ENCODE measurements at regions not wholly inside any gene's neighbourhood (a gene's known extent, or its start where the extent isn't known, plus 50 kb on each side); places are given as distances from the start of the nearest gene placed in this dataset.

GRCh38 chr1:209328196-209328595, 255.3 kb upstream of the CAMK1G start:
- DNase-seq (ENCODE audit: extremely low spot score in 2 of 2) = no peak
- intact Hi-C loops (cut with DNase I) = no loop called here
- Histone ChIP-seq H3K4me3 (no peak overlapping the region), H3K9me3 (no peaks in the 10 kb centered on the region), H3K27me3 (no peaks in the 10 kb centered on the region), H3K36me3 (no peaks in the 10 kb centered on the region), H3K27ac (no peak overlapping the region), H3K4me1 (no peaks in the 10 kb centered on the region)
- TF ChIP-seq CTCF (IDR thresholded peaks at IDR 0.05) (no peak), POLR2A (IDR thresholded peaks at IDR 0.05) (no peak), POLR2AphosphoS5 (IDR thresholded peaks at IDR 0.05; ENCODE audit: insufficient read depth in 1 of 2, low read depth in 1 of 2) (no peak)

- no peak for TF ChIP-seq POLR2AphosphoS5 (IDR thresholded peaks at IDR 0.05; ENCODE audit: insufficient read depth in 1 of 2, low read depth in 1 of 2)
- peak in 1 of 3 experiments; percentile 12 for TF ChIP-seq CTCF (IDR thresholded peaks at IDR 0.05)
- intact Hi-C loops (cut with DNase I) = no loop called here
- no peak overlapping the region for H3K4me3 ChIP-seq
- no peak for DNase-seq (ENCODE audit: extremely low spot score in 2 of 2)
- H3K27ac ChIP-seq = no peak overlapping the region
- H3K4me1 ChIP-seq = no peaks in the 10 kb centered on the region
- H3K9me3 ChIP-seq = no peaks in the 10 kb centered on the region
- no peaks in the 10 kb centered on the region for H3K36me3 ChIP-seq
- no peaks in the 10 kb centered on the region for H3K27me3 ChIP-seq
Observed at GRCh38 chr1:209335178-209335577, 248.3 kb upstream of the CAMK1G start.

GRCh38 chr1:209341146-209341545, 242.4 kb upstream of the CAMK1G start:
- H3K9me3 ChIP-seq = no peaks in the 10 kb centered on the region
- TF ChIP-seq POLR2A (IDR thresholded peaks at IDR 0.05) = no peak
- TF ChIP-seq CTCF (IDR thresholded peaks at IDR 0.05) = no peak
- TF ChIP-seq POLR2AphosphoS5 (IDR thresholded peaks at IDR 0.05; ENCODE audit: insufficient read depth in 1 of 2, low read depth in 1 of 2) = no peak
- peaks cover 7% of the 10 kb centered on the region for H3K4me1 ChIP-seq
- intact Hi-C loops (cut with DNase I) = no loop called here
- H3K36me3 ChIP-seq = no peaks in the 10 kb centered on the region
- no peak for DNase-seq (ENCODE audit: extremely low spot score in 2 of 2)
- no peak overlapping the region for H3K27ac ChIP-seq
- no peaks in the 10 kb centered on the region for H3K27me3 ChIP-seq
- no peak overlapping the region for H3K4me3 ChIP-seq

GRCh38 chr1:209341673-209342420, 241.7 kb upstream of the CAMK1G start:
- H3K4me1 ChIP-seq = peaks cover 7% of the 10 kb centered on the region
- no peaks in the 10 kb centered on the region for H3K36me3 ChIP-seq
- no peak for DNase-seq (ENCODE audit: extremely low spot score in 2 of 2)
- intact Hi-C loops (cut with DNase I) = no loop called here
- no peaks in the 10 kb centered on the region for H3K27me3 ChIP-seq
- no peak overlapping the region for H3K4me3 ChIP-seq
- H3K27ac ChIP-seq = no peak overlapping the region
- TF ChIP-seq POLR2AphosphoS5 (IDR thresholded peaks at IDR 0.05; ENCODE audit: insufficient read depth in 1 of 2, low read depth in 1 of 2) (no peak), POLR2A (IDR thresholded peaks at IDR 0.05) (no peak), CTCF (IDR thresholded peaks at IDR 0.05) (no peak)
- no peaks in the 10 kb centered on the region for H3K9me3 ChIP-seq

- intact Hi-C loops (cut with DNase I) = no loop called here
- no peaks in the 10 kb centered on the region for H3K36me3 ChIP-seq
- H3K9me3 ChIP-seq = no peaks in the 10 kb centered on the region
- H3K27me3 ChIP-seq = no peaks in the 10 kb centered on the region
- peaks cover 7% of the 10 kb centered on the region for H3K4me1 ChIP-seq
- H3K27ac ChIP-seq = peak overlapping the region; percentile 28
- DNase-seq (ENCODE audit: extremely low spot score in 2 of 2) = no peak
- TF ChIP-seq POLR2AphosphoS5 (IDR thresholded peaks at IDR 0.05; ENCODE audit: insufficient read depth in 1 of 2, low read depth in 1 of 2) (no peak), POLR2A (IDR thresholded peaks at IDR 0.05) (no peak), CTCF (IDR thresholded peaks at IDR 0.05) (no peak)
- no peak overlapping the region for H3K4me3 ChIP-seq
Observed at GRCh38 chr1:209342441-209343175, 240.9 kb upstream of the CAMK1G start.
